SK-N-SH treated with all-trans-retinoic acid at 6 μM for 48 hours (cell line): ENCODE measurements at regions not wholly inside any gene's neighbourhood (a gene's known extent, or its start where the extent isn't known, plus 50 kb on each side); places are given as distances from the start of the nearest gene placed in this dataset.

Experiments used
- ATAC-seq: fragments of 200-7000 bp; cut with Tn5 transposase; 3 replicates; pipeline ENCODE4 v1.9.1; 2020; ENCODE audit warnings: mild to moderate bottlenecking, moderate library complexity
- ARNTL ChIP-seq: fragments of 450-650 bp; formaldehyde crosslinking; IDR thresholded peaks from 2 replicates; pipeline ENCODE4 v1.5.0; 2020; ENCODE audit warnings: low read depth, mild to moderate bottlenecking, moderate library complexity, borderline replicate concordance
- BACH2 ChIP-seq: fragments of 250-450 bp; sonication (Bioruptor Pico); IDR thresholded peaks from 2 replicates; pipeline ENCODE4 v1.9.0; 2021; ENCODE audit warnings: mild to moderate bottlenecking, borderline replicate concordance
- CREB5 ChIP-seq: fragments of 250-450 bp; sonication (Bioruptor Pico); IDR thresholded peaks from 2 replicates; pipeline ENCODE4 v1.5.1; 2020; ENCODE audit warnings: low read depth, mild to moderate bottlenecking, moderate library complexity
- CSDC2 ChIP-seq: fragments of 250-450 bp; sonication (Bioruptor Pico); IDR thresholded peaks from 2 replicates; pipeline ENCODE4 v1.5.0; 2020; ENCODE audit warnings: mild to moderate bottlenecking, moderate library complexity
- CSRNP3 ChIP-seq: fragments of 250-450 bp; sonication (Bioruptor Pico); IDR thresholded peaks from 2 replicates; pipeline ENCODE4 v1.5.1; 2021; ENCODE audit warnings: mild to moderate bottlenecking, moderate library complexity
- GLIS3 ChIP-seq: fragments of 250-450 bp; sonication (Bioruptor Pico); IDR thresholded peaks from 2 replicates; pipeline ENCODE4 v1.5.0; 2020; ENCODE audit warnings: mild to moderate bottlenecking, moderate library complexity
- ISL1 ChIP-seq: fragments of 250-450 bp; sonication (Bioruptor Pico); IDR thresholded peaks from 2 replicates; pipeline ENCODE4 v2.1.2; 2022; ENCODE audit warnings: mild to moderate bottlenecking, moderate library complexity
- OSR1 ChIP-seq: fragments of 250-450 bp; sonication (Bioruptor Pico); IDR thresholded peaks from 2 replicates; pipeline ENCODE4 v1.8.0; 2022; ENCODE audit warnings: moderate library complexity, mild to moderate bottlenecking, inconsistent platforms
- PATZ1 ChIP-seq: fragments of 250-450 bp; sonication (Bioruptor Pico); IDR thresholded peaks from 2 replicates; pipeline ENCODE4 v1.8.0; 2020; ENCODE audit warnings: mild to moderate bottlenecking, moderate library complexity, borderline replicate concordance
- POU6F1 ChIP-seq: fragments of 250-450 bp; sonication (Bioruptor Pico); IDR thresholded peaks from 2 replicates; pipeline ENCODE4 v1.8.0; 2021; ENCODE audit warnings: low read depth, mild to moderate bottlenecking, moderate library complexity, borderline replicate concordance
- TCF4 ChIP-seq: fragments of 250-450 bp; sonication (Bioruptor Pico); IDR thresholded peaks from 2 replicates; pipeline ENCODE4 v1.8.0; 2021; ENCODE audit warnings: mild to moderate bottlenecking, moderate library complexity, borderline replicate concordance
- TOX ChIP-seq: fragments of 250-450 bp; sonication (Bioruptor Pico); IDR thresholded peaks from 2 replicates; pipeline ENCODE4 v1.8.0; 2021; ENCODE audit warnings: mild to moderate bottlenecking, moderate library complexity, borderline replicate concordance
- ZC3H10 ChIP-seq: fragments of 250-450 bp; sonication (Bioruptor Pico); IDR thresholded peaks from 2 replicates; pipeline ENCODE4 v1.5.1; 2021; ENCODE audit warnings: mild to moderate bottlenecking, moderate library complexity
- ZFP3 ChIP-seq: fragments of 250-450 bp; sonication (Bioruptor Pico); IDR thresholded peaks from 2 replicates; pipeline ENCODE4 v1.5.0; 2020; ENCODE audit warnings: mild to moderate bottlenecking, moderate library complexity
- ZFP30 ChIP-seq: fragments of 450-650 bp; formaldehyde crosslinking; IDR thresholded peaks from 2 replicates; pipeline ENCODE4 v1.5.0; 2022; ENCODE audit warnings: mild to moderate bottlenecking, moderate library complexity
- ZNF565 ChIP-seq: fragments of 450-650 bp; formaldehyde crosslinking; conservative IDR thresholded peaks from 2 replicates; pipeline ENCODE4 v1.5.0; 2020; ENCODE audit warnings: low read depth, mild to moderate bottlenecking, moderate library complexity
- ZNF70 ChIP-seq: fragments of 450-650 bp; formaldehyde crosslinking; IDR thresholded peaks from 2 replicates; pipeline ENCODE4 v1.5.0; 2020; ENCODE audit warnings: mild to moderate bottlenecking, moderate library complexity
- ZNF8 ChIP-seq: fragments of 450-650 bp; formaldehyde crosslinking; IDR thresholded peaks from 2 replicates; pipeline ENCODE4 v1.5.0; 2020; ENCODE audit warnings: mild to moderate bottlenecking, moderate library complexity

GRCh38 chr12:107967170-107967569 is 161.9 kb upstream of the WSCD2 start:
- TF ChIP-seq ZNF8 (CRISPR knock-in tag) = no peak
- TF ChIP-seq TCF4 (CRISPR knock-in tag) = no peak
- TF ChIP-seq CSDC2 (CRISPR knock-in tag) = no peak
- no peak for TF ChIP-seq ZFP30 (CRISPR knock-in tag)
- no peak for TF ChIP-seq ZC3H10 (CRISPR knock-in tag)
- TF ChIP-seq CREB5 (CRISPR knock-in tag) = no peak
- no peak for TF ChIP-seq ISL1 (CRISPR knock-in tag)
- TF ChIP-seq ARNTL = no peak
- no peak for TF ChIP-seq ZNF565 (CRISPR knock-in tag)
- TF ChIP-seq CSRNP3 (CRISPR knock-in tag) = no peak
- no peak for TF ChIP-seq TOX
- TF ChIP-seq BACH2 (CRISPR knock-in tag) = no peak
- no peak for TF ChIP-seq PATZ1 (CRISPR knock-in tag)
- no peak for TF ChIP-seq GLIS3 (CRISPR knock-in tag)
- no peak for TF ChIP-seq POU6F1 (CRISPR knock-in tag)
- no peak for TF ChIP-seq ZNF70
- no peak for TF ChIP-seq OSR1 (CRISPR knock-in tag)
- TF ChIP-seq ZFP3 = no peak
- no peak for ATAC-seq

- TF ChIP-seq ZNF8 (CRISPR knock-in tag) (peak; percentile 96), POU6F1 (CRISPR knock-in tag) (no peak)
- TF ChIP-seq, all 23 proteins: peak for 1
- ATAC-seq = no peak
These were observed 155.1 kb upstream of the WSCD2 start for GRCh38 chr12:107973950-107974349.

GRCh38 chr12:107976331-107976730 is 152.8 kb upstream of the WSCD2 start:
- no peak for ATAC-seq
- no peak for TF ChIP-seq CSDC2 (CRISPR knock-in tag)
- TF ChIP-seq CSRNP3 (CRISPR knock-in tag) = no peak
- TF ChIP-seq POU6F1 (CRISPR knock-in tag) = no peak
- TF ChIP-seq ZFP30 (CRISPR knock-in tag) = no peak
